Endothelial cell (in vitro differentiated cells): ENCODE measurements at regions not wholly inside any gene's neighbourhood (a gene's known extent, or its start where the extent isn't known, plus 50 kb on each side); places are given as distances from the start of the nearest gene placed in this dataset.

Source experiments
- DNase-seq: peaks from one replicate; pipeline ENCODE4 v3.0.0; 2021; ENCODE audit warnings: low spot score
- H3K27ac Mint-ChIP-seq: one replicate; pipeline ENCODE4 v1.8.0; 2021; ENCODE audit warnings: mixed read lengths, inconsistent platforms; ENCODE audit not compliant: unreplicated experiment
- H3K27me3 Mint-ChIP-seq: one replicate; pipeline ENCODE4 v1.8.0; 2021; ENCODE audit warnings: mild to moderate bottlenecking, moderate library complexity, mixed read lengths, inconsistent platforms; ENCODE audit not compliant: unreplicated experiment
- H3K36me3 Mint-ChIP-seq: one replicate; pipeline ENCODE4 v1.8.0; 2021; ENCODE audit warnings: mild to moderate bottlenecking, low read depth, mixed read lengths, inconsistent platforms; ENCODE audit not compliant: unreplicated experiment
- H3K4me1 Mint-ChIP-seq: one replicate; pipeline ENCODE4 v1.8.0; 2021; ENCODE audit warnings: mild to moderate bottlenecking, mixed read lengths, inconsistent platforms; ENCODE audit not compliant: unreplicated experiment
- H3K4me3 Mint-ChIP-seq: one replicate; pipeline ENCODE4 v1.8.0; 2021; ENCODE audit warnings: mild to moderate bottlenecking, mixed read lengths, inconsistent platforms; ENCODE audit not compliant: unreplicated experiment
- H3K9me3 Mint-ChIP-seq: one replicate; pipeline ENCODE4 v1.8.0; 2021; ENCODE audit warnings: mixed read lengths, inconsistent platforms; ENCODE audit not compliant: unreplicated experiment
- CTCF ChIP-seq: fragments of 200-600 bp; sonication (generic); IDR thresholded peaks from one replicate; pipeline ENCODE4 v1.5.0; 2021; ENCODE audit warnings: antibody characterized with exemption; ENCODE audit not compliant: unreplicated experiment

- no peaks in the 10 kb centered on the region for H3K36me3 Mint-ChIP-seq
- no peak overlapping the region for H3K27ac Mint-ChIP-seq
Observed at GRCh38 chr10:59102394-59102793, 74.0 kb upstream of the PHYHIPL start.

GRCh38 chr10:59104186-59104585 lies 72.3 kb upstream of the PHYHIPL start:
- Mint-ChIP-seq H3K4me1 (no peaks in the 10 kb centered on the region), H3K27ac (no peak overlapping the region), H3K4me3 (no peak overlapping the region), H3K36me3 (no peaks in the 10 kb centered on the region), H3K27me3 (no peaks in the 10 kb centered on the region), H3K9me3 (no peaks in the 10 kb centered on the region)
- DNase-seq = no peak
- no peak for TF ChIP-seq CTCF

More at GRCh38 chr10:59102394-59102793, 74.0 kb upstream of the PHYHIPL start:
- Mint-ChIP-seq H3K4me1 (no peaks in the 10 kb centered on the region), H3K27me3 (peaks cover 2% of the 10 kb centered on the region), H3K4me3 (no peak overlapping the region), H3K9me3 (no peaks in the 10 kb centered on the region)
- TF ChIP-seq CTCF = no peak
- DNase-seq = no peak

- Mint-ChIP-seq H3K4me3 (no peak overlapping the region), H3K27ac (no peak overlapping the region), H3K9me3 (no peaks in the 10 kb centered on the region), H3K4me1 (no peaks in the 10 kb centered on the region), H3K36me3 (no peaks in the 10 kb centered on the region), H3K27me3 (no peaks in the 10 kb centered on the region)
- no peak for TF ChIP-seq CTCF
- DNase-seq = no peak
Observed at GRCh38 chr10:59106441-59106840, 70.0 kb upstream of the PHYHIPL start.

GRCh38 chr10:59107147-59107546 lies 69.3 kb upstream of the PHYHIPL start:
- no peaks in the 10 kb centered on the region for H3K9me3 Mint-ChIP-seq
- H3K36me3 Mint-ChIP-seq = no peaks in the 10 kb centered on the region
- H3K27me3 Mint-ChIP-seq = no peaks in the 10 kb centered on the region
- no peak overlapping the region for H3K27ac Mint-ChIP-seq
- no peak for TF ChIP-seq CTCF
- no peak for DNase-seq
- no peaks in the 10 kb centered on the region for H3K4me1 Mint-ChIP-seq
- no peak overlapping the region for H3K4me3 Mint-ChIP-seq

GRCh38 chr10:59108296-59108870 lies 68.1 kb upstream of the PHYHIPL start:
- DNase-seq = no peak
- Mint-ChIP-seq H3K4me3 (no peak overlapping the region), H3K27ac (no peak overlapping the region), H3K36me3 (no peaks in the 10 kb centered on the region), H3K9me3 (no peaks in the 10 kb centered on the region), H3K4me1 (no peaks in the 10 kb centered on the region), H3K27me3 (no peaks in the 10 kb centered on the region)
- TF ChIP-seq CTCF = no peak
